K562 (cell line): ENCODE measurements at regions not wholly inside any gene's neighbourhood (a gene's known extent, or its start where the extent isn't known, plus 50 kb on each side); places are given as distances from the start of the nearest gene placed in this dataset.

Source experiments
- ATAC-seq: fragments of 200-7000 bp; cut with Tn5 transposase; 3 replicates; pipeline ENCODE4 v1.9.1; 2020; ENCODE audit warnings: moderate library complexity
- BruUV-seq: library from RNA; stranded (reverse); fragments of 400-500 nt; replicated peaks from 2 replicates; lab custom pipeline; 2021; lab: Mats Ljungman, UMichigan
- CTCF ChIA-PET: fragments of 300-600 bp; formaldehyde crosslinking; extraction: SDS; loops from one replicate; lab custom pipeline; 2021; ENCODE audit warnings: low intra/inter-chr PET ratio; lab: Yijun Ruan, JAX
- POLR2A ChIA-PET: fragments of 300-600, 350-650 bp; sonication (Branson Sonifier 250); formaldehyde crosslinking; extraction: SDS; loops from one replicate; lab custom pipeline; 2021; ENCODE audit warnings: antibody characterized with exemption, inconsistent platforms; lab: Yijun Ruan, JAX
- DNase-seq, 4 experiments: peaks; one replicate each; pipeline versions ENCODE4 v3.0.0 to v3.0.0-alpha.2; 2011 to 2018; ENCODE audit warnings: low spot score in 3 of 4, mixed read lengths in 3 of 4; ENCODE audit errors: extremely low read depth in 1 of 4
- FAIRE-seq: peaks from 2 replicates; lab custom pipeline; 2011; peaks lifted over from hg19 to GRCh38; lab: Jason Lieb, UNC
- H2AFZ ChIP-seq: 2 replicates; pipeline ENCODE4 v1.6.0; 2011; ENCODE audit warnings: low read depth, low read length, control low read depth, inconsistent platforms
- H3K27ac ChIP-seq: fragments of 200-600 bp; 3 replicates; pipeline ENCODE4 v1.8.0; 2011; ENCODE audit warnings: low read depth, mild to moderate bottlenecking, control low read depth, inconsistent platforms, low read length, moderate library complexity, mixed read lengths; ENCODE audit errors: extremely low read depth
- H3K27me3 ChIP-seq, 2 experiments: fragments of 300-600 bp in 1 of 2; 2 replicates in 1 of 2; 3 replicates in 1 of 2; pipeline versions ENCODE4 v1.6.0 to v1.8.0; 2011; ENCODE audit warnings: inconsistent platforms in 2 of 2, low read length in 2 of 2, mild to moderate bottlenecking in 1 of 2, mixed read lengths in 1 of 2, moderate library complexity in 1 of 2; ENCODE audit not compliant: control insufficient read depth in 2 of 2, insufficient read depth in 2 of 2
- H3K36me3 ChIP-seq: fragments of 300-600 bp; 3 replicates; pipeline ENCODE4 v1.8.0; 2011; ENCODE audit warnings: mild to moderate bottlenecking, low read length, inconsistent platforms; ENCODE audit not compliant: control insufficient read depth, insufficient read depth
- H3K4me1 ChIP-seq, 2 experiments: fragments of 200-600 bp in 1 of 2; replicated peaks in 1 of 2; 2 replicates in 1 of 2; 3 replicates in 1 of 2; pipeline versions ENCODE4 v1.5.1 to v1.8.0; 2011; ENCODE audit warnings: inconsistent platforms in 2 of 2, low read length in 2 of 2, mild to moderate bottlenecking in 1 of 2, mixed read lengths in 1 of 2, moderate library complexity in 1 of 2; ENCODE audit not compliant: control insufficient read depth in 2 of 2, insufficient read depth in 2 of 2
- H3K4me2 ChIP-seq: 2 replicates; pipeline ENCODE4 v1.6.1; 2011; ENCODE audit warnings: low read length, control low read depth, inconsistent platforms, mixed read lengths; ENCODE audit not compliant: insufficient read depth
- H3K4me3 ChIP-seq: fragments of 200-600 bp; sonication (generic), shearing (Covaris generic); 2 replicates; pipeline ENCODE4 v1.5.1; 2016; ENCODE audit warnings: control low read depth, inconsistent platforms
- H3K79me2 ChIP-seq: fragments of 200-600 bp; 3 replicates; pipeline ENCODE4 v1.8.0; 2011; ENCODE audit warnings: low read length, inconsistent platforms; ENCODE audit not compliant: control insufficient read depth, insufficient read depth
- H3K9ac ChIP-seq, 2 experiments: 2 replicates each; pipeline versions ENCODE4 v1.6.0 to v1.6.1; 2011; ENCODE audit warnings: low read depth in 2 of 2, low read length in 2 of 2, control low read depth in 1 of 2, inconsistent platforms in 1 of 2, mild to moderate bottlenecking in 1 of 2, mixed read lengths in 1 of 2; ENCODE audit not compliant: insufficient read depth in 1 of 2
- H3K9me1 ChIP-seq: one replicate; pipeline ENCODE4 v1.6.0; 2011; ENCODE audit warnings: inconsistent platforms, mild to moderate bottlenecking, low read length, moderate library complexity; ENCODE audit not compliant: control insufficient read depth, insufficient read depth
- H3K9me3 ChIP-seq: replicated peaks from 2 replicates; pipeline ENCODE4 v1.5.1; 2011; ENCODE audit warnings: low read depth, low read length, inconsistent platforms; ENCODE audit not compliant: control insufficient read depth, insufficient read depth
- H4K20me1 ChIP-seq: replicated peaks from 2 replicates; pipeline ENCODE4 v1.6.1; 2011; ENCODE audit warnings: low read length, inconsistent platforms, mixed read lengths; ENCODE audit not compliant: control insufficient read depth, insufficient read depth
- BCLAF1 ChIP-seq, 2 experiments: fragments of 450-650 bp in 1 of 2; IDR thresholded peaks; 2 replicates each; pipeline ENCODE4 v1.6.1; 2011 to 2017; ENCODE audit warnings: low read depth in 2 of 2, antibody characterized with exemption in 1 of 2, borderline replicate concordance in 1 of 2, low read length in 1 of 2, mild to moderate bottlenecking in 1 of 2, mixed read lengths in 1 of 2; ENCODE audit not compliant: control insufficient read depth in 1 of 2
- HNRNPLL ChIP-seq: fragments of 200-400 bp; formaldehyde crosslinking; IDR thresholded peaks from 2 replicates; pipeline ENCODE4 v1.6.1; 2017; ENCODE audit warnings: low read length, low read depth, mild to moderate bottlenecking; ENCODE audit not compliant: poor library complexity, severe bottlenecking
- MTA1 ChIP-seq: fragments of 450-650 bp; IDR thresholded peaks from 2 replicates; pipeline ENCODE4 v1.6.1; 2017; ENCODE audit warnings: borderline replicate concordance
- NELFE ChIP-seq: IDR thresholded peaks from 2 replicates; pipeline ENCODE4 v1.6.1; 2011; ENCODE audit warnings: mild to moderate bottlenecking; ENCODE audit not compliant: insufficient read depth, insufficient read length
- PTRF ChIP-seq: fragments of 450-650 bp; IDR thresholded peaks from 2 replicates; pipeline ENCODE4 v1.6.1; 2016; ENCODE audit warnings: mild to moderate bottlenecking, missing genetic modification characterization, missing compliant biosample characterization
- TRIM28 ChIP-seq: fragments of 450-650 bp; IDR thresholded peaks from 2 replicates; pipeline ENCODE4 v1.6.1; 2017
- ZBTB12 ChIP-seq: fragments of 250-450 bp; sonication (Bioruptor Pico); IDR thresholded peaks from 2 replicates; pipeline ENCODE4 v1.4.0; 2020
- ZFP91 ChIP-seq: sonication (generic); formaldehyde crosslinking; IDR thresholded peaks from 2 replicates; pipeline ENCODE4 v1.8.0; 2022; ENCODE audit warnings: mild to moderate bottlenecking, missing genetic modification reagents
- ZNF395 ChIP-seq: fragments of 200-800 bp; sonication (Bioruptor generic); IDR thresholded peaks from 2 replicates; pipeline ENCODE4 v1.6.1; 2017; ENCODE audit warnings: missing genetic modification characterization, missing compliant biosample characterization
- WGBS: fragments of 100-300 bp; shearing (Covaris generic); methylation state at CpG from one replicate; pipeline ENCODE4 v1.1.6; 2016; ENCODE audit warnings: low coverage, mixed read lengths; ENCODE audit not compliant: insufficient coverage; ENCODE audit errors: missing lambda C conversion rate; 5-methylcytosine and 5-hydroxymethylcytosine counted together
- in situ Hi-C: fragments of 300-500 bp; cut with MboI; formaldehyde crosslinking; loops from 4 replicates; pipeline ENCODE4 v1.15.0; 2018; ENCODE audit warnings: inconsistent platforms, mixed read lengths
- intact Hi-C: fragments of 100-400 bp; cut with micrococcal nuclease; formaldehyde crosslinking; loops from 2 replicates; pipeline ENCODE4 v1.14.2; 2022

- no peak for TF ChIP-seq NELFE
Observed at GRCh38 chr5:91281401-91281800, 101.7 kb downstream of the ARRDC3 start (continued).

GRCh38 chr5:91280362-91281269 lies 102.5 kb downstream of the ARRDC3 start:
- DNase-seq = peak; percentile 89 to 96 (median 92)
- CTCF ChIA-PET = interaction anchor here (0.6 to 0.8 kb wide), 2 partner anchors 13 to 104 kb away, joined by 3 to 5 read pairs; no protein-coding TSS in a partner anchor
- TF ChIP-seq ZFP91 (CRISPR knock-in tag) = peak; percentile 86
- peak; percentile 96 for TF ChIP-seq HNRNPLL
- TF ChIP-seq ZNF395 (CRISPR knock-in tag) = 0 out of 2 replicates have a peak, but pooled peaks have one; percentile 58
- TF ChIP-seq BCLAF1 (IDR thresholded peaks at IDR 0.05; ENCODE audit: borderline replicate concordance in 1 of 2, control insufficient read depth in 1 of 2, low read depth in 2 of 2, low read length in 1 of 2) = 0 out of 4 replicates have a peak, but pooled peaks of 1 of the 2 experiments have one; percentile 21
- no peak for TF ChIP-seq TRIM28
- TF ChIP-seq ZBTB12 = no peak
- 0 out of 2 replicates have a peak, but pooled peaks have one; percentile 36 for TF ChIP-seq MTA1
- no peak for TF ChIP-seq PTRF (tag)

More at GRCh38 chr5:91280362-91281269, 102.5 kb downstream of the ARRDC3 start:
- H3K4me1 ChIP-seq = peaks cover 16 to 21% of the 10 kb centered on the region in 2 experiments; a peak in 3 of 5 replicates
- H3K36me3 ChIP-seq = no peaks in the 10 kb centered on the region
- FAIRE-seq (peak; percentile 88), ATAC-seq (peak; percentile 99)
- H3K4me2 ChIP-seq = peak overlapping the region; percentile 89
- POLR2A ChIA-PET = interaction anchor here (0.6 to 2.1 kb wide), 18 partner anchors 9 to 540 kb away, joined by 3 to 17 read pairs (median 4); partner anchors contain the start of gene ARRDC3
- H3K27ac ChIP-seq = peak overlapping the region; percentile 84
- H3K27me3 ChIP-seq = no peaks in the 10 kb centered on the region
- H3K4me3 ChIP-seq = peak overlapping the region; percentile 39
- BruUV-seq = TSS peak; percentile 72
- H3K9me3 ChIP-seq = peaks cover 3% of the 10 kb centered on the region; the same call in 1 of the 2 replicates
- no peaks in the 10 kb centered on the region for H4K20me1 ChIP-seq
- in situ Hi-C loops = no loop called here
- 2% methylated on average over 31 of the region's 50 CpGs for WGBS
- H3K9ac ChIP-seq = peak overlapping the region; percentile 71 to 88
- no peaks in the 10 kb centered on the region for H3K79me2 ChIP-seq
- H2AFZ ChIP-seq = peak overlapping the region; percentile 96
- H3K9me1 ChIP-seq = no peaks in the 10 kb centered on the region
- intact Hi-C loops = loop anchor here (2.0 kb wide), 1 partner anchor 100 kb away; no protein-coding TSS in a partner anchor
